Gastrocnemius medialis (tissue), 4 donors: ENCODE measurements at regions not wholly inside any gene's neighbourhood (a gene's known extent, or its start where the extent isn't known, plus 50 kb on each side); places are given as distances from the start of the nearest gene placed in this dataset.

Experiments used
- ATAC-seq, 2 donors: fragments of 150-250 bp; one replicate each; pipeline ENCODE4 v1.9.1; 2016
- DNase-seq, 2 donors: peaks; one replicate each; pipeline ENCODE4 v3.0.0-alpha.2; 2019
- H3K27ac ChIP-seq, 4 donors: fragments of 200-600 bp; sonication (generic); 1 replicate in 1 of 4; 2 replicates in 3 of 4; pipeline ENCODE4 v1.5.1; 2016 to 2018; ENCODE audit warnings: mild to moderate bottlenecking in 2 of 4, moderate library complexity in 1 of 4
- H3K27me3 ChIP-seq, 3 donors: fragments of 200-600 bp; sonication (generic) in 2 of 3; 1 replicate in 1 of 3; 2 replicates in 2 of 3; pipeline versions ENCODE4 v1.5.1 to v1.6.0; 2016 to 2019; ENCODE audit warnings: mild to moderate bottlenecking in 1 of 3, moderate library complexity in 1 of 3
- H3K36me3 ChIP-seq, 2 donors: fragments of 200-600 bp; sonication (generic) in 1 of 2; one replicate each; pipeline ENCODE4 v1.5.1; 2017 to 2018
- H3K4me1 ChIP-seq, 2 donors: fragments of 200-600 bp; sonication (generic) in 1 of 2; one replicate each; pipeline ENCODE4 v1.5.1; 2016 to 2017; ENCODE audit warnings: mild to moderate bottlenecking in 2 of 2
- H3K4me3 ChIP-seq, 4 donors: fragments of 200-600 bp; sonication (generic) in 3 of 4; 1 replicate in 1 of 4; 2 replicates in 3 of 4; pipeline ENCODE4 v1.5.1; 2016 to 2019; ENCODE audit warnings: mild to moderate bottlenecking in 2 of 4
- H3K9me3 ChIP-seq, 3 donors: fragments of 200-600 bp; sonication (generic) in 2 of 3; 1 replicate in 1 of 3; 2 replicates in 2 of 3; pipeline ENCODE4 v1.5.1; 2016 to 2019
- POLR2A ChIP-seq, 2 donors: fragments of 450-650 bp; IDR thresholded peaks; one replicate each; pipeline ENCODE4 v1.6.1; 2017; ENCODE audit warnings: antibody characterized with exemption in 2 of 2, mild to moderate bottlenecking in 2 of 2, moderate library complexity in 2 of 2
- in situ Hi-C, 4 donors: fragments of 200-750 bp; cut with MboI; loops; one replicate each; pipeline versions ENCODE4 v1.15.0 to v1.8.0; 2017; ENCODE audit warnings: low sequenced_read_pairs in 4 of 4
- intact Hi-C: fragments of 100-400 bp; cut with DNase I; formaldehyde crosslinking; loops from one replicate; pipeline ENCODE4 v1.15.1; 2023; ENCODE audit warnings: low total_unique reads
- TF ChIP-seq, protein P1 (sequence below), 5 experiments: fragments of 450-650 bp in 3 of 5; fragments of 200-600 bp in 2 of 5; sonication (generic) in 2 of 5; IDR thresholded peaks in 4 of 5; conservative IDR thresholded peaks in 1 of 5; 1 replicate in 4 of 5; 2 replicates in 1 of 5; pipeline ENCODE4 v1.5.1; 2016 to 2019; ENCODE audit warnings: antibody characterized with exemption in 5 of 5, mild to moderate bottlenecking in 3 of 5, moderate library complexity in 3 of 5

DNA sequence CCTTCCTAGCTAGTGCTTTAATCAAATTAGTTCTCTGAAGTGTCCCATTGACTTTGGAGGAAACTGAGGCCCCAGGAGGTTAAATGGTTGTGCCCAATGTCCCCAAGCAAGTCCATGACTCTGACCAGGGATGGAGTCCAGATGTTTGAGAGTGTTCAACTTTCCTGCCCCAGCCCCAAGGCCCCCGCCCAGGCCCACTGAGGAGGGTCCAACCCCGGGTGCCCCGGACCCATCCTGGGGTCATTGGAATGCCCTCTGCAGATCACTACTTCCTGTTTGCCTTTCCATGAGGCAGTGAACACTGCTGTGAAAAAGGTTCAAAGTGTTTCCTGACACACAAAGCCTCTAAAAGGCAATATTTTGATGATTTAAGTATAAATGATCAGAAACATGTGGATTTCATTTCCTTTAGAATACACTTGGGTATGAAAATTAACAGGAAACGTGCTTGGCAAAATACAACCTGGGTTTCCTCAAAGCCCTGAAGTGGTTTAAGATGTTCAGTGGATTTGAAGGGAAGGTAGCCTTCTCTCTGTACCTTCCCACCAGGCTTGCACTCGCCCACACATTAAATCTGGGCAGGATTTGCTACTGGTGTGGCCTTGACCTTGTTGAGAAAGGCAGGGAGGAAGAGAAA, 335.7 kb downstream of the TSHZ3 start:
- no peaks in the 10 kb centered on the region for H3K27me3 ChIP-seq
- ATAC-seq: no peak
- no peaks in the 10 kb centered on the region for H3K4me1 ChIP-seq
- H3K9me3 ChIP-seq: no peaks in the 10 kb centered on the region
- TF ChIP-seq POLR2A (IDR thresholded peaks at IDR 0.05): no peak
- TF ChIP-seq, protein P1, sequence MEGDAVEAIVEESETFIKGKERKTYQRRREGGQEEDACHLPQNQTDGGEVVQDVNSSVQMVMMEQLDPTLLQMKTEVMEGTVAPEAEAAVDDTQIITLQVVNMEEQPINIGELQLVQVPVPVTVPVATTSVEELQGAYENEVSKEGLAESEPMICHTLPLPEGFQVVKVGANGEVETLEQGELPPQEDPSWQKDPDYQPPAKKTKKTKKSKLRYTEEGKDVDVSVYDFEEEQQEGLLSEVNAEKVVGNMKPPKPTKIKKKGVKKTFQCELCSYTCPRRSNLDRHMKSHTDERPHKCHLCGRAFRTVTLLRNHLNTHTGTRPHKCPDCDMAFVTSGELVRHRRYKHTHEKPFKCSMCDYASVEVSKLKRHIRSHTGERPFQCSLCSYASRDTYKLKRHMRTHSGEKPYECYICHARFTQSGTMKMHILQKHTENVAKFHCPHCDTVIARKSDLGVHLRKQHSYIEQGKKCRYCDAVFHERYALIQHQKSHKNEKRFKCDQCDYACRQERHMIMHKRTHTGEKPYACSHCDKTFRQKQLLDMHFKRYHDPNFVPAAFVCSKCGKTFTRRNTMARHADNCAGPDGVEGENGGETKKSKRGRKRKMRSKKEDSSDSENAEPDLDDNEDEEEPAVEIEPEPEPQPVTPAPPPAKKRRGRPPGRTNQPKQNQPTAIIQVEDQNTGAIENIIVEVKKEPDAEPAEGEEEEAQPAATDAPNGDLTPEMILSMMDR (IDR thresholded peaks at IDR 0.05 in 4 of 5, conservative IDR thresholded peaks at IDR 0.05 in 1 of 5): no peak
- H3K36me3 ChIP-seq: no peaks in the 10 kb centered on the region
- in situ Hi-C loops: no loop called here
- no peak overlapping the region for H3K4me3 ChIP-seq
- DNase-seq: no peak
- H3K27ac ChIP-seq: no peak overlapping the region
- intact Hi-C loops: no loop called here

DNA sequence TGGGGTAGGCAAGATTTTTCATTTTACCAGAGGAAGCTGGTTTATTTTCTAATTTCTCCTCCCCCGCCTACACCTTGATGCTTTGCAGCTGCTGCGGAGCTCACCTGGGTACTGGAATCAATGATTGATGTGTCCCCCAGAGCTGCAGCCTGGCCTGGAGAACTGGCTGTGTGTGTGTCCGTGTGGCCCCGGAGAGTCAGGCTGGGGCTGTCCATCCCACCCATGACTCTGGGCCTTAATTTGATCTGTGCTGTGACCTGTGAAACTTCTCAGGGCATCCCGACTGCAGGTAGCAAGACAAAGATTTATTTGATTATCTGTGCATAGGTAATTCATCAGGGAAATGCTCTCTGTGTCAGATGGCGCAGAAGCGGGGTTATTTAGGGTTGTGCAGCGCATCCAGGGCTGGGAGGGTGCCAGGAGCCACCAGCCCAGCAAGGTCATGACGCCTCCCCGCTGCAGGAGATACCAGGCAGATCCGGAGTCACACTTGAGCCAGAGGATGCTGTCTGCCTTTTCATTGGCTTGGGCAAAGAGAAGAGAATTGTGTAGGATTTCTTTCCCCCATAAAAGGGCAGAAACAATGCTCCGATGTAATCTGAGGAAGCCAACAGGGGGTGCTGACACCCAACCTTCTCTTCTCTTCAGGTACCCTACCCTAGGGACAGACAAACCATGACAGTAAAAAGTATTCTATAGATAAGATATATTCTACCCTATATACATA, 346.6 kb downstream of the TSHZ3 start:
- Histone ChIP-seq H3K9me3 (no peaks in the 10 kb centered on the region), H3K4me1 (no peaks in the 10 kb centered on the region), H3K27ac (no peak overlapping the region), H3K27me3 (no peaks in the 10 kb centered on the region), H3K4me3 (no peak overlapping the region), H3K36me3 (no peaks in the 10 kb centered on the region)
- intact Hi-C loops (no loop called here), in situ Hi-C loops (no loop called here)
- TF ChIP-seq, protein P1 (IDR thresholded peaks at IDR 0.05 in 4 of 5, conservative IDR thresholded peaks at IDR 0.05 in 1 of 5): no peak
- TF ChIP-seq POLR2A (IDR thresholded peaks at IDR 0.05): no peak
- DNase-seq (no peak), ATAC-seq (no peak)

DNA sequence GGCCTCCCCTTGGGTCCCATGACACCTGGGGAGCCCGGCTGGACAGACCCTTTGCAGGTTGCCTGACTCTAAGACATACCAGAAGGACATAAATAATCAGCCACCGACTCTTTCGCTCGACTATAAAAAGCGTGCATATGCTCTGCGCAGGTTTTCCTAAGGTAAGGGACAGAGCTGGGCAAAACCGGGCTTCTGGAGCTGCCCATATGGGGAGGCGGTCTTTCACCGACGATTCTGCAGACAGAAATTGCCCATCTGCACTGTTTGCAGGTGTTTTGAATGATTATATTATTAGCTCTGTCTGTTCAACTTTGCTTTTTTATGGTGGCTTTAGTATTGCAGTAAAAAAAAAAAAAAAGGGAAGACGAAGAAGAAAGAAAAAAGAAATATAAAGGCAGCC, 347.2 kb downstream of the TSHZ3 start:
- H3K27ac ChIP-seq: no peak overlapping the region
- H3K4me1 ChIP-seq: no peaks in the 10 kb centered on the region
- in situ Hi-C loops: no loop called here
- H3K27me3 ChIP-seq: no peaks in the 10 kb centered on the region
- TF ChIP-seq, protein P1 (IDR thresholded peaks at IDR 0.05 in 4 of 5, conservative IDR thresholded peaks at IDR 0.05 in 1 of 5): no peak
- no peak for TF ChIP-seq POLR2A (IDR thresholded peaks at IDR 0.05)
- ATAC-seq (no peak), DNase-seq (no peak)
- no peaks in the 10 kb centered on the region for H3K9me3 ChIP-seq
- no peaks in the 10 kb centered on the region for H3K36me3 ChIP-seq
- H3K4me3 ChIP-seq: no peak overlapping the region
- intact Hi-C loops: no loop called here

- H3K27ac ChIP-seq: no peak overlapping the region
- no peak overlapping the region for H3K4me3 ChIP-seq
- H3K9me3 ChIP-seq: no peaks in the 10 kb centered on the region
- no peak for DNase-seq
- H3K4me1 ChIP-seq: no peaks in the 10 kb centered on the region
- no peaks in the 10 kb centered on the region for H3K36me3 ChIP-seq
- H3K27me3 ChIP-seq: no peaks in the 10 kb centered on the region
- intact Hi-C loops (no loop called here), in situ Hi-C loops (no loop called here)
- ATAC-seq: no peak
- TF ChIP-seq POLR2A (IDR thresholded peaks at IDR 0.05): no peak
- TF ChIP-seq, protein P1 (IDR thresholded peaks at IDR 0.05 in 4 of 5, conservative IDR thresholded peaks at IDR 0.05 in 1 of 5): no peak
These were observed 348.3 kb downstream of the TSHZ3 start for GRCh38 chr19:31000913-31001312.
